GM12874 (cell line): ENCODE measurements at regions not wholly inside any gene's neighbourhood (a gene's known extent, or its start where the extent isn't known, plus 50 kb on each side); places are given as distances from the start of the nearest gene placed in this dataset.

Experiments
- TF ChIP-seq, protein P1 (sequence below): IDR thresholded peaks from 2 replicates; pipeline ENCODE4 v1.5.1; 2011; ENCODE audit warnings: low read depth, mild to moderate bottlenecking, control low read depth, low read length, moderate library complexity; ENCODE audit not compliant: insufficient read depth

DNA sequence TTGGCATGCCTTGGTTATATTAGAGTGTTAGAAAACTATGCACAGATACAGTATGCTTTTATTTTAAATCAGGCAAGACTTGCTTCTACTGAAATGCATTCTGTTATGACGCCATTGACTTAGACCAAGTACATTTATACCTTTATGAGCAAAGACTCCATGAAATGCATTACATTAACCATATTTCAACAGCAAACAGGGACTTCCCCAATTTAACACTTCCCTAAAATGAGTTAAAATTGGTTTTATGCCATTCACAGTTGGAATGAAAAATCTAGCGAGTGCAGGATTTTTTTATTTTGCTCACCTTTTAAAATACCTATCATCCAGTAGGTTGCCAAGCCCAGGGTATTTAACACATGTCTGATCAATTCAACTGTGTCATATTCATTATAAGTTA, 272.1 kb upstream of the IZUMO3 start:
- TF ChIP-seq, protein P1, sequence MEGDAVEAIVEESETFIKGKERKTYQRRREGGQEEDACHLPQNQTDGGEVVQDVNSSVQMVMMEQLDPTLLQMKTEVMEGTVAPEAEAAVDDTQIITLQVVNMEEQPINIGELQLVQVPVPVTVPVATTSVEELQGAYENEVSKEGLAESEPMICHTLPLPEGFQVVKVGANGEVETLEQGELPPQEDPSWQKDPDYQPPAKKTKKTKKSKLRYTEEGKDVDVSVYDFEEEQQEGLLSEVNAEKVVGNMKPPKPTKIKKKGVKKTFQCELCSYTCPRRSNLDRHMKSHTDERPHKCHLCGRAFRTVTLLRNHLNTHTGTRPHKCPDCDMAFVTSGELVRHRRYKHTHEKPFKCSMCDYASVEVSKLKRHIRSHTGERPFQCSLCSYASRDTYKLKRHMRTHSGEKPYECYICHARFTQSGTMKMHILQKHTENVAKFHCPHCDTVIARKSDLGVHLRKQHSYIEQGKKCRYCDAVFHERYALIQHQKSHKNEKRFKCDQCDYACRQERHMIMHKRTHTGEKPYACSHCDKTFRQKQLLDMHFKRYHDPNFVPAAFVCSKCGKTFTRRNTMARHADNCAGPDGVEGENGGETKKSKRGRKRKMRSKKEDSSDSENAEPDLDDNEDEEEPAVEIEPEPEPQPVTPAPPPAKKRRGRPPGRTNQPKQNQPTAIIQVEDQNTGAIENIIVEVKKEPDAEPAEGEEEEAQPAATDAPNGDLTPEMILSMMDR = no peak

DNA sequence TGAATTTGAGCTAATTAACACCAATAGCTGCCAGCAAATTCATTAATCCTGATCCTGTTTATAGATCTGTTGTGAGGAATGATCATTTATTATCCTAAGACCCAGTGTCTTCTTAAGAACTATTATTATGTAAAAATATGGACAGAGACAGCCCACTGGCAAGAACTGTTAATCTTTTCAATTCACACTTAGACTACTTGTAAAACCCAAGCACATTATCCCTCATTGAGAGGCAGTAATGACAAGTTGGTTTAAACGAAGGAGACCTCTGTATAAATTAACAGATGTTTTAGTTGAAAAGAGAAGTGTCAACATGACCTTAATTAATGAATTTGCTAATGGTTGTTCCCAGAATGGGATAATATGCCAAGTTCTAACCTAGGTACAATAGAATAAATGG, 270.3 kb upstream of the IZUMO3 start:
- TF ChIP-seq, protein P1 = no peak

DNA sequence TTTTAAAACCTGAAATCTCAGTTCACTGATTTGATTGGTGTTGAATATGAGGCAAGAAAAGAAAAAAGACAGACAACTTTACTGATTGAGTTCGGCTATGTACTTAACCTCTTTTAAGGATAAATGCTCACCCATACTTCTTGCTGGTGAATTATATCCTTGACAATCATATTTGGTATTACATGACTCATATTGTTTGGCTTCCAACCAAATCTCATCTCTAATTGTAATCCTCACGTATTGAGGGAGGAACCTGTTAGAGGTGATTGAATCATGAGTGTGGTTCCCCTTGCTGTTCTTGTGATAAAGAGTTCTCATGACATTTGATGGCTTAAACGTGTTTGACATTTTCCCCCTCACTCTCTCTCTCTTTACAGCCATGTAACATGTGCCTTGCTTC, 255.6 kb upstream of the IZUMO3 start:
- TF ChIP-seq, protein P1 = no peak

DNA sequence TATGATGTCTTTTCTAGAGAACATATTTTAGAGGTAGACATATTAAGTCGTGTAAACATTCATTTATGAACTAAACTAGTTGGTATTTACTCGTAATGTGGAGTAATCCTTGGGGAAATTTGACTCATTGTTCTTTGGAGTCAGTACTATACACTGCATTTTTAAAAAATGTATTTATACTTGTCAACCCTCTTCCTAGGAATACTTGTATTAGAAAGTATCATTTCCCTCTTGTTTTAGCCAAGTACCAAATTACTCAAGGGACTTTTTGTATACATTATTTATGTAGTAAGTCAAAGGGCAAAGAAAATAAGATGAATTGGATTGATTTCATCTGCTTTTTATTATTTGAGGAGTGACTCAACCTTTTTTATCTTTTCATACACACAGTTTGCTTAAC, 248.1 kb upstream of the IZUMO3 start:
- TF ChIP-seq, protein P1 = no peak

DNA sequence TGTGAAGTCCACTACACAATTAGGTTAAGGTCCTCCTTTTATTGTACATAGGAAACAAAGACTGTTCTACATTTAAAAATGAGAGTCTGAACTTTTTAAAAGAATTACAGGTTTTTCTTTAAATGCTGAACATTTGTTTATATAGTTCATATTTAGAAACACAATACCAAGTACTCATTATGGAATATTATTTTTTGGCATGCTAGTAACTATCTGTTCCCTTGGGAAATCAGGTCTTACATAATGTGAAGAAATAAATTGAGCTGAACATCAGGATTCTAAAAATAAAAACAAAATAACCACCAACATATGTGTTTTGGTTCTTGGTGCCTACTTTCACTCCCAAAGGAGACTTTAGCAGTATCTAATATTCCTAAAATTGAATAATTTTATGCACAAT, 230.5 kb upstream of the IZUMO3 start:
- TF ChIP-seq, protein P1 = no peak

DNA sequence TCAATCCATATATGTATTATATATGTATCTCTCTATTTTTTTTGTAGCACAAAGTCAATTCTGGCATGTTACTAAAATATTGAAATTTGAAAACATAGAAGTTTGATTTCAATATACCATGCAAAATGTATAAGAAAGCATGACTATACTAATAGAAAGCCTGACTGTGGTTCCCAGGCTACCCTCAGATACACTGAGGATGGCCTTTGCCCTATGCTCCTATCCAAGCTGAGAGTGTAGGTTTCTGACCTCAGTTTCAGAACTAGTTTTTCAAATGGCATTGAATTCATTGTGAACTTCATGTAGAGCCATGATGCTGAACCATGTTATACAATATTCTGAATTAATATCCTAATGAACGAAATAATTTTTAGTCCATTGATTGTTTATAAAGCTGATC, 220.4 kb upstream of the IZUMO3 start:
- TF ChIP-seq, protein P1 = no peak

DNA sequence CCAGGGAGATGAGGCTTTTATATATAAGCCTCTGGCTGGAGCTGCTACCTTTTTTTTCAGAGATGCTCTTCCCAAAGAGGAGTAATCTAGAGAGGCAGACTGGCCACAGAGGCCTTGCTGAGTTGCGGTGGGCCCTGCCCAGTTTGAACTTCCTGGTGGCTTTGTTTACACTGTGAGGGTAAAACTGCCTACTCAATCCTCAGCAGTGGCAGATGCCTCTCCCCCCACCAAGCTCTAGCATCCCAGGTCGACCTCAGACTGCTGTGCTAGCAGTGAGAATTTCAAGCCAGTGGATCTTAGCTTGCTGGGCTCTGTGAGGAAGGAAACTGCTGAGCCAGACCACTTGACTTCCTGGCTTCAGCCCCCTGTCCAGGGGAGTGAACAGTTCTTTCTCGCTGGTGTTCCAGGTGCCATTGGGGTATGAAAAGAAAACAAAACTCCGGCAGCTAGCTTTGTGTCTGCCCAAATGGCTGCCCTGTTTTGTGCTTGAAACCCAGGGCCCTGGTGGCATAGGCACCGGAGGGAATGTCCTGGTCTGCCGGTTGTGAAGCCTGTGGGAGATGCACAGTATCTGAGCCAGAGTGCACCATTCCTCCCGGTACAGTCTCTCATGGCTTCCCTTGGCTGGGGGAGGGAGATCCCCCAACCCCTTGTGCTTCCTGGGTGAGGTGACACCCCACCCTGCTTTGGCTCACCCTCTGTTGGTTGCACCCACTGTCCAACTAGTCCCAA, 219.5 kb upstream of the IZUMO3 start:
- TF ChIP-seq, protein P1 = no peak
